Smooth muscle cell (in vitro differentiated cells): ENCODE measurements at regions not wholly inside any gene's neighbourhood (a gene's known extent, or its start where the extent isn't known, plus 50 kb on each side); places are given as distances from the start of the nearest gene placed in this dataset.

Experiments used
- DNase-seq: peaks from one replicate; lab custom pipeline; 2025; ENCODE audit not compliant: unreplicated experiment; lab: John Stamatoyannopoulos, UW
- H2AFZ ChIP-seq: fragments of 200-600 bp; sonication (generic); 2 replicates; pipeline ENCODE4 v1.6.0; 2016; ENCODE audit warnings: antibody characterized with exemption, low read depth, mild to moderate bottlenecking
- H3F3A ChIP-seq: fragments of 200-600 bp; sonication (generic); 2 replicates; pipeline ENCODE4 v1.6.0; 2017; ENCODE audit warnings: antibody characterized with exemption, low read depth
- H3K27ac ChIP-seq: fragments of 200-600 bp; sonication (generic); 2 replicates; pipeline ENCODE4 v1.5.1; 2016; ENCODE audit warnings: low read depth, mild to moderate bottlenecking
- H3K27me3 ChIP-seq: fragments of 200-600 bp; sonication (generic); 2 replicates; pipeline ENCODE4 v1.6.1; 2016; ENCODE audit warnings: low read depth, mild to moderate bottlenecking
- H3K36me3 ChIP-seq: fragments of 200-600 bp; sonication (generic); 2 replicates; pipeline ENCODE4 v1.5.1; 2016; ENCODE audit warnings: low read depth
- H3K4me1 ChIP-seq: fragments of 200-600 bp; sonication (generic); 2 replicates; pipeline ENCODE4 v1.5.1; 2016; ENCODE audit warnings: low read depth
- H3K4me2 ChIP-seq: fragments of 200-600 bp; sonication (generic); 2 replicates; pipeline ENCODE4 v1.6.0; 2016; ENCODE audit warnings: mild to moderate bottlenecking
- H3K4me3 ChIP-seq: fragments of 200-600 bp; sonication (generic); 2 replicates; pipeline ENCODE4 v1.5.1; 2016; ENCODE audit warnings: mild to moderate bottlenecking
- H3K79me2 ChIP-seq: fragments of 200-600 bp; sonication (generic); 2 replicates; pipeline ENCODE4 v1.6.0; 2016; ENCODE audit warnings: low read depth, mild to moderate bottlenecking
- H3K9ac ChIP-seq: fragments of 200-600 bp; sonication (generic); 2 replicates; pipeline ENCODE4 v1.6.0; 2016; ENCODE audit warnings: low read depth
- H3K9me3 ChIP-seq: fragments of 200-600 bp; sonication (generic); replicated peaks from 2 replicates; pipeline ENCODE4 v1.5.1; 2016; ENCODE audit warnings: low read depth
- H4K20me1 ChIP-seq: fragments of 200-600 bp; sonication (generic); 2 replicates; pipeline ENCODE4 v1.6.0; 2016; ENCODE audit warnings: low read depth
- WGBS: methylation state at CpG from one replicate; pipeline ENCODE4 v1.1.7; 2016; ENCODE audit warnings: low lambda C conversion rate; 5-methylcytosine and 5-hydroxymethylcytosine counted together
- TF ChIP-seq, protein P1 (sequence below): fragments of 200-600 bp; sonication (generic); IDR thresholded peaks from 2 replicates; pipeline ENCODE4 v1.5.1; 2017; ENCODE audit warnings: borderline replicate concordance, mild to moderate bottlenecking, antibody characterized with exemption; ENCODE audit not compliant: insufficient read depth, poor library complexity, severe bottlenecking

DNA sequence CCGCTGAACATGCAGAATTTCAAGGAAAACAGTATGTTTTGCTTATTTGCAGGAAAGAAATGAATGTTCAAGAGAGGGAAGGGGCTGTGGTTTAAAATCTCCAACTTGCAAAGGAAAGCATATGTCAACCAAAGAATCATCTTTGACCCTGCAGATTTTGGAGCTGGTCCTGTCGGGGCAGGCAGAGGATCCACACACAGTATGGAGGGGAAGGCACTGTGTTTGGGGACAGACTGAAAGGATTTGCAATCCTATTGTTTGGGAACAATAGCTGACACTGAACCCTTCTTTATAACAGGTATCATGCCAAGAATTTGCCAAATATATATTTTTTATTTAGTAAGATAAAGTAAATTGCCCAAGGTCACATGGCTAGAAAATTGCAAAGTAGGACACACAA lies 121.4 kb upstream of the ZNF618 start:
- Histone ChIP-seq H3K9me3 (no peaks in the 10 kb centered on the region), H3K79me2 (no peaks in the 10 kb centered on the region), H3K27ac (no peak overlapping the region), H3K9ac (no peak overlapping the region), H3K27me3 (peaks cover 26% of the 10 kb centered on the region), H3K4me1 (no peaks in the 10 kb centered on the region), H3K4me2 (no peak overlapping the region), H4K20me1 (no peaks in the 10 kb centered on the region), H2AFZ (no peak overlapping the region), H3K4me3 (no peak overlapping the region), H3K36me3 (no peaks in the 10 kb centered on the region), H3F3A (no peaks in the 10 kb centered on the region)
- no peak for DNase-seq
- TF ChIP-seq, protein P1, sequence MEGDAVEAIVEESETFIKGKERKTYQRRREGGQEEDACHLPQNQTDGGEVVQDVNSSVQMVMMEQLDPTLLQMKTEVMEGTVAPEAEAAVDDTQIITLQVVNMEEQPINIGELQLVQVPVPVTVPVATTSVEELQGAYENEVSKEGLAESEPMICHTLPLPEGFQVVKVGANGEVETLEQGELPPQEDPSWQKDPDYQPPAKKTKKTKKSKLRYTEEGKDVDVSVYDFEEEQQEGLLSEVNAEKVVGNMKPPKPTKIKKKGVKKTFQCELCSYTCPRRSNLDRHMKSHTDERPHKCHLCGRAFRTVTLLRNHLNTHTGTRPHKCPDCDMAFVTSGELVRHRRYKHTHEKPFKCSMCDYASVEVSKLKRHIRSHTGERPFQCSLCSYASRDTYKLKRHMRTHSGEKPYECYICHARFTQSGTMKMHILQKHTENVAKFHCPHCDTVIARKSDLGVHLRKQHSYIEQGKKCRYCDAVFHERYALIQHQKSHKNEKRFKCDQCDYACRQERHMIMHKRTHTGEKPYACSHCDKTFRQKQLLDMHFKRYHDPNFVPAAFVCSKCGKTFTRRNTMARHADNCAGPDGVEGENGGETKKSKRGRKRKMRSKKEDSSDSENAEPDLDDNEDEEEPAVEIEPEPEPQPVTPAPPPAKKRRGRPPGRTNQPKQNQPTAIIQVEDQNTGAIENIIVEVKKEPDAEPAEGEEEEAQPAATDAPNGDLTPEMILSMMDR, result no peak
- 69% methylated on average over 2 of the region's 2 CpGs for WGBS

DNA sequence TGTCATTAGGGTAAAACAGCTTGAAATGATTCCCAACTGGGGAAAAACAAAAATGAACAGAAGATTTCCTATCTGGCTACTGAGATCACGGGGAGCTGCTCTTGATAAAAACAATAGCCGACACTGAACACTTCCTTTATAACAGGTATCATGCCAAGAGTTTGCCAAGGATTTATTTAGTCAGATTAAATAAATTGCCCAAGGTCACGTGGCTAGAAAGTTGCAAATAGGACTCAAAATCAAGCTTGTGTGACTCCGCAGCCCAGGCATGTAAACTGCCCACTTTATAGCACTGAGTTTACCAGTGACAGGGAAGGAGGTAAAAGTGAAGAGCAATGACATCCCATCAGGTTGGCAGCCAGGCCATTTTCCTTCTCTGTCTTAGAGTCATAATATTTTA lies 120.7 kb upstream of the ZNF618 start:
- no peak overlapping the region for H3K4me3 ChIP-seq
- H3K9ac ChIP-seq, result no peak overlapping the region
- 78% methylated on average over 4 of the region's 4 CpGs for WGBS

DNA sequence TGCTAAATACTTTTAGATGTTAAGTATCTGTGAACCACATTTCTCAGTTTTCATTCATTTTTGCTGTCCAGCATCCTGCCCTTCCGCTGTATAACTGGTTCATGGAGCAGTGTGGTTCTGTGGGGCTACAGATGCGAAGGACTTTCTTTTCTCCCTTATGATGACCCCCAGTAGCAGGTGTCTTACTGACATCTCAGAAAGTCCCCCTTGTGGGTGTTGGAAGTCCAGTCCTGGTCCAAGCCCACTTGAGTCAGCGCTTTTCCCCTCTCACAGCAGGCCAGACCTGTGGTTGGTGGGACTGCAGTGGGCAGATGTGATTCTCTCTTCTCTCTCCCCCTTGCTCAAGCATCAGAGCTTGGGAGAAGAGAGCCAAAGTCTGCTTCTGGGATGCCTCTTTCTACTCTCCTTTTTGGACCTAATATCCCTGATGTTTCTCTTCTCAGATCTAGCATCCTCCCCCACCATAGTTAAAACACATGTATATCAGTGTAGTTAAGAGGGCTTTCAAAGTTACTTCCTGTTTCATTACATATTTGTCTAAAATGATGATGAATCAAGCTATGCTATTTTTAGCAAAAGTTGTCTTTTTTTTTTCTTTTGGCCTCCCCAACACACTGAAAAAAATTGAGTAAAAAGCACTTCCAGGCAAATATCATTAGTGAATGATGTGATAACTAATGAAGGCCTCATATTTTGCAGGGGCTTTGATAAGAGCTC lies 119.5 kb upstream of the ZNF618 start:
- DNase-seq, result no peak

More for the DNA sequence above, 120.7 kb upstream of the ZNF618 start:
- H3K36me3 ChIP-seq, result no peaks in the 10 kb centered on the region
- TF ChIP-seq, protein P1, result no peak
- no peaks in the 10 kb centered on the region for H4K20me1 ChIP-seq
- no peak overlapping the region for H3K27ac ChIP-seq
- no peaks in the 10 kb centered on the region for H3K79me2 ChIP-seq
- H3K27me3 ChIP-seq, result peaks cover 26% of the 10 kb centered on the region
- H3F3A ChIP-seq, result no peaks in the 10 kb centered on the region
- no peak overlapping the region for H3K4me2 ChIP-seq
- no peaks in the 10 kb centered on the region for H3K4me1 ChIP-seq
- DNase-seq, result no peak
- H2AFZ ChIP-seq, result no peak overlapping the region
- no peaks in the 10 kb centered on the region for H3K9me3 ChIP-seq

More for the DNA sequence above, 119.5 kb upstream of the ZNF618 start:
- TF ChIP-seq, protein P1, result no peak
- WGBS, result 97% methylated on average over 3 of the region's 3 CpGs
- Histone ChIP-seq H3K27ac (no peak overlapping the region), H2AFZ (no peak overlapping the region), H3K4me3 (no peak overlapping the region), H3F3A (no peaks in the 10 kb centered on the region), H3K79me2 (no peaks in the 10 kb centered on the region), H3K9ac (no peak overlapping the region), H3K4me2 (no peak overlapping the region), H3K4me1 (no peaks in the 10 kb centered on the region), H3K36me3 (no peaks in the 10 kb centered on the region), H4K20me1 (no peaks in the 10 kb centered on the region), H3K9me3 (no peaks in the 10 kb centered on the region), H3K27me3 (peaks cover 27% of the 10 kb centered on the region)
